T47D (cell line): ENCODE measurements at regions not wholly inside any gene's neighbourhood (a gene's known extent, or its start where the extent isn't known, plus 50 kb on each side); places are given as distances from the start of the nearest gene placed in this dataset.

ENCODE experiments used
- DNase-seq, 2 experiments: peaks; one replicate each; pipeline versions ENCODE4 v3.0.0 to v3.0.0-alpha.2; 2011 to 2012; ENCODE audit warnings: low read depth in 1 of 2, low spot score in 1 of 2
- JUND ChIP-seq: IDR thresholded peaks from 2 replicates; pipeline ENCODE4 v1.6.1; 2012; ENCODE audit warnings: low read depth
- in situ Hi-C: cut with HindIII; loops from 2 replicates; pipeline ENCODE4 v1.10.0; 2016; ENCODE audit warnings: low sequenced_read_pairs, low pct_unique_long_range_greater_than_20kb

- in situ Hi-C loops = no loop called here
- no peak for DNase-seq
- TF ChIP-seq JUND = no peak
Observed at GRCh38 chr3:135364676-135365075, 569.6 kb downstream of the EPHB1 start.

GRCh38 chr3:135366816-135367215 lies 571.8 kb downstream of the EPHB1 start:
- no peak for TF ChIP-seq JUND
- no peak for DNase-seq
- in situ Hi-C loops = no loop called here

DNA sequence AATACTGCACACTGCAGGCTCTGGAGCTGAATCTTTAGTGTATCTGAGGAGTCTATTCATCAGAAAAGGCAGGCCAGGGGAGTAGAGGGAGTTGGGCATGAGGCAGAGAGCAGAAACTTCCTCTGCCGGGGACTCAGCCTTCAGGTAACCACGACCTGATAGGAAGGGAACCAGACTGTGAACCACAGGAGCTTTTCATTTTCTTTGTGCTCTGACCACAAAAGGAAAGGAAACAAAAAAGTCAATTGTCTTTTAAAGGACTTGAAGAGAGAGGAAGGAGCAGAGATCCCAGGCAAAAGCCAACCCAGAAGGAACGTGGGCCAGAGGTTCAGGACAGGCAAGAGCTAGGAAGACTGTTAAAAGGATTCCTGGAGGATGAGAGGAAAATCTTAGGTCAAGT lies 573.3 kb downstream of the EPHB1 start:
- no peak for DNase-seq
- no peak for TF ChIP-seq JUND
- in situ Hi-C loops = no loop called here

- in situ Hi-C loops = no loop called here
- DNase-seq = no peak
- no peak for TF ChIP-seq JUND
Observed at GRCh38 chr3:135368781-135369180, 573.7 kb downstream of the EPHB1 start.

DNA sequence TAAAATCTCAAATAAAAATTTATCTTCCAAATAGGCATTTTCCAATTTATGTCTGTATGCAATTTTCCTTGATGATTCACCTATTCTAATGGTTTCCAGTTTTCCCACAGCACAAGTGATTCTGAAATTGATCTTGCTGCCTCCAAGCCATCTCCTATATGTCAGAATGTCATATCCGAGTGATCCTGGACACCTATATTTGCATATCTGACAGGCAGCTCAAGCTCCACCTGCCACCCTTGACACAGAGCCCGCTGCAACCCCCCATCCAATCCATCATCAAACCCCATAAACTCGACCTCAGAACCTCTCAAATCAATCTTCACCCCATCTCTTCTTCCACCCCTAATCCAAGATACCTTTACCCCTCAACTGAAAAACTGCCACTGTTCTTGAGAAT lies 579.5 kb downstream of the EPHB1 start:
- no peak for TF ChIP-seq JUND
- no peak for DNase-seq
- in situ Hi-C loops = no loop called here

GRCh38 chr3:135382188-135382587 lies 583.3 kb upstream of the PPP2R3A start:
- DNase-seq = no peak
- in situ Hi-C loops = no loop called here
- TF ChIP-seq JUND = no peak

- no peak for DNase-seq
- no peak for TF ChIP-seq JUND
- in situ Hi-C loops = no loop called here
Observed at GRCh38 chr3:135382621-135383020, 582.9 kb upstream of the PPP2R3A start.

GRCh38 chr3:135383301-135383700 lies 582.2 kb upstream of the PPP2R3A start:
- TF ChIP-seq JUND = no peak
- in situ Hi-C loops = no loop called here
- DNase-seq = no peak

GRCh38 chr3:135392151-135392550 lies 573.4 kb upstream of the PPP2R3A start:
- peak in 1 of 2 experiments; percentile 3 for DNase-seq
- in situ Hi-C loops = no loop called here
- TF ChIP-seq JUND = no peak

DNA sequence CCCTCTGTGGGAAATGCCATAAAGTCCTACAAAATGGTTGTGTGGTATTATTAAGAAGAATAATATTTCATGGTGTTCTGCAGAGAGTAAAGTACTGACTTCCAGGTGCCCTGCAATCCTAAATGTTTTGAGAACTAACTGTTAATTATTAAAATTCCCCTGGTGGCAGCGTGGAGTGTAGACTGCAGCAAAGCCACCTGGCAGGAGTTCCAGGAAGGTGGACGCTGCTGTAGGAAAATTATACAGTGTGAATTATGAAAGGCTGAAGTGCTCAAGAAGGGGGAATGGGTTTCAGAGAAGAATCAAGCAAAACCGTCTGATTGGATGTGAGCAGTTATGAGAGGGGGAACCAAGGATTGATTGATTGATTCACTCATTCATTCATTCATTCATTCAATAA lies 572.4 kb upstream of the PPP2R3A start:
- in situ Hi-C loops = no loop called here
- no peak for TF ChIP-seq JUND
- no peak for DNase-seq

GRCh38 chr3:135393898-135394525 lies 571.5 kb upstream of the PPP2R3A start:
- in situ Hi-C loops = no loop called here

DNA sequence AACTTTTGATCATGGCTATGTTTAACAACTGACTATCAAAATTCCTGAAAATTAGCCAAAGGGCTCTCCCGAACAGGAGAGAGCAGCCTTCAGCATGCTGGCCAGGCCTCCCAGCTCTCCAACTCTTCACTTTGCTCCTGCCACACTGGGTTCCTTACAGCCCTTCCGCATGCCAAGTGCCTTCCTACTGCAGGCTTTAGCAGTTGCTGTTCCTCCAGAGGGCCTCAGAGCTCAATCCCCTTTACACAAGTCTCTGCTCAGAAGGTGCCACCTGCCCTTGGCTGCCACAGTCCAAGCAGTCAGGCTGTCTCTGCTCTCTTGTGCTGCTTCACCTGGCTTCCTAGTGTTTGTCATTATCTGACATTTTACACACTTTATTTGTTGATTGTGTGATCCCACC lies 553.1 kb upstream of the PPP2R3A start:
- DNase-seq = no peak
- no peak for TF ChIP-seq JUND

More at GRCh38 chr3:135393898-135394525, 571.5 kb upstream of the PPP2R3A start:
- no peak for TF ChIP-seq JUND
- no peak for DNase-seq

DNA sequence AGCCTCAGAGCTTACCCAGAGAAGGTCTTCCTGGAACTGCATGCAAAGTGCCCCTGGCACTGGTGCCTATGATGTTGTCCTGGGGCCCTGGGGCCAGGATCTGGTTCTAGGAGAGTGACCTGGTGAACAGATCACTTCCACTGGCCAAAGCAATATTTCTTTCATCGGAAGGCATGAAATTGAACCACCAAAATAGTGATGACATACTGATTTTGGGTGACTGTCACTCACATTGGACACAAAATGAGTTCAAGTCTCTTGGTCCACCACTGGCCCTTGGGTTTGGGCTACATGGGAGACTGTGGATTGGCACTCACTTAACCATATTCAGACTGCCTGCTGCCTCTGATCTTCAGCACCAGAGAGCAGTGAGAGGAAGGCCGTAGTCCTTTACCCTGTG lies 549.3 kb upstream of the PPP2R3A start:
- no peak for DNase-seq
- in situ Hi-C loops = no loop called here
- TF ChIP-seq JUND = no peak

More for the DNA sequence above, 553.1 kb upstream of the PPP2R3A start:
- in situ Hi-C loops = no loop called here

GRCh38 chr3:135419155-135419554 lies 546.4 kb upstream of the PPP2R3A start:
- DNase-seq = no peak
- in situ Hi-C loops = no loop called here
- no peak for TF ChIP-seq JUND
